Frontal cortex (tissue), 3 donors: ENCODE measurements at regions not wholly inside any gene's neighbourhood (a gene's known extent, or its start where the extent isn't known, plus 50 kb on each side); places are given as distances from the start of the nearest gene placed in this dataset.
"Not testable (repeated sequence)": the region's sequence is repeated elsewhere in the genome, so short reads cannot be mapped to it uniquely, and the experiment has no call there.

Experiments used
- DNase-seq, 2 donors: peaks; one replicate each; pipeline ENCODE4 v3.0.0; 2012; ENCODE audit warnings: low spot score in 2 of 2
- FAIRE-seq: peaks from 2 replicates; lab custom pipeline; 2012; peaks lifted over from hg19 to GRCh38; lab: Jason Lieb, UNC
- donor health status: control.
- donor health status: control.
- donor health status: control.

DNA sequence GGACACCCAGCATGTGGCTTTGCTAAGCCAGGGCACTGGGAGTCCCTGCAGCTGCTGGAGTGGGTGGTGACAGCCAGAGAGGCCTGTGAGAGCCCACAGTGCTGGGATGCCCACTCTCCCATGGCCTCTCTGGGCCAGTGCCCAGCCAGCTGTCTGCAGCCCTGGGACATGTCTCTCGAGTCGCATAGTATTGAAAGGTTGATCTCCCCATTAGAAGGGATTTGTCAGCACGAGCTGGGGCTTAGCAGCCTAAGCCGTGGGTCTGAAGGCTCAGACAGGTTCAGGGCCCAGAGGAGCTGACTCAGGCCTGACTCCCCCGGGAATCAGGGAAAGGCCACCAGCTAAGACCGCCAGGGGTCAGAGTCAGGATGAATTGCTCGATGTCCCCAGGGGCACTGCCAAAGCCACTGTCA lies 53.5 kb downstream of the FOXD2 start:
- no peak for DNase-seq
- no peak for FAIRE-seq

DNA sequence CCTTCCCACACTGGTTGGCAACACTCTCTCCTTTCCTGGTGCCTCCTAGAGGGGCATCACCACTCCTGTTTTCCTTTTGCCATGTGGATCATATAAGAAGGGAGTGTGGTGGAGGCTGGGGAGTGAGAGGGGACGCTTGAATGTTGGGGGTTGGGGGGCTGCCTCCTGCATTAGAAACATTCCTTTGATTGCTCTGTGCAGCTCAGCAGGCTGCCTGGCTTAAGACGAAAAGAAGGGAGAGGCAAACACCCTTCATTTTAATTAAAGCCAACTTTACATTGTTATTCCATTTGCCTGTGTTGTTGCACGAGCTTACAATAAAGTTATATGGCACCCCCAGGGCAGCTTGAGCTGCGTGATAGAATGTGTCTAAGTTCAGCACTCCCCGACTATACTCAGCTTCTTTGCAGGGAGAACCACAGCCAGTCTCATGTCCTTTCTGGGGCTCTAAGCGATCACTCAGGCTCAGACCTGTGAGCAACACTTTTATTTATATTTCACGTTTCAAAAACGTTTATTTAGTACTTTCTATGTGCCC lies 57.4 kb downstream of the FOXD2 start:
- no peak for FAIRE-seq
- no peak for DNase-seq

- FAIRE-seq: no peak
- DNase-seq: no peak
Observed at GRCh38 chr1:47498551-47498950, 60.7 kb downstream of the FOXD2 start.

- FAIRE-seq: no peak
- DNase-seq: no peak
Observed at GRCh38 chr1:47501069-47501468, 63.2 kb downstream of the FOXD2 start.

GRCh38 chr1:47502746-47503370 lies 65.0 kb downstream of the FOXD2 start:
- no peak for FAIRE-seq
- DNase-seq: no peak

GRCh38 chr1:47504840-47505239 lies 67.0 kb downstream of the FOXD2 start:
- FAIRE-seq, DNase-seq: not testable (repeated sequence)

- FAIRE-seq: no peak
- DNase-seq: no peak
Observed at GRCh38 chr1:47505267-47505666, 67.4 kb downstream of the FOXD2 start.

- FAIRE-seq: no peak
- no peak for DNase-seq
Observed at GRCh38 chr1:47506053-47506452, 68.2 kb downstream of the FOXD2 start.

- no peak for DNase-seq
- FAIRE-seq: no peak
Observed at GRCh38 chr1:47507144-47507543, 69.3 kb downstream of the FOXD2 start.

DNA sequence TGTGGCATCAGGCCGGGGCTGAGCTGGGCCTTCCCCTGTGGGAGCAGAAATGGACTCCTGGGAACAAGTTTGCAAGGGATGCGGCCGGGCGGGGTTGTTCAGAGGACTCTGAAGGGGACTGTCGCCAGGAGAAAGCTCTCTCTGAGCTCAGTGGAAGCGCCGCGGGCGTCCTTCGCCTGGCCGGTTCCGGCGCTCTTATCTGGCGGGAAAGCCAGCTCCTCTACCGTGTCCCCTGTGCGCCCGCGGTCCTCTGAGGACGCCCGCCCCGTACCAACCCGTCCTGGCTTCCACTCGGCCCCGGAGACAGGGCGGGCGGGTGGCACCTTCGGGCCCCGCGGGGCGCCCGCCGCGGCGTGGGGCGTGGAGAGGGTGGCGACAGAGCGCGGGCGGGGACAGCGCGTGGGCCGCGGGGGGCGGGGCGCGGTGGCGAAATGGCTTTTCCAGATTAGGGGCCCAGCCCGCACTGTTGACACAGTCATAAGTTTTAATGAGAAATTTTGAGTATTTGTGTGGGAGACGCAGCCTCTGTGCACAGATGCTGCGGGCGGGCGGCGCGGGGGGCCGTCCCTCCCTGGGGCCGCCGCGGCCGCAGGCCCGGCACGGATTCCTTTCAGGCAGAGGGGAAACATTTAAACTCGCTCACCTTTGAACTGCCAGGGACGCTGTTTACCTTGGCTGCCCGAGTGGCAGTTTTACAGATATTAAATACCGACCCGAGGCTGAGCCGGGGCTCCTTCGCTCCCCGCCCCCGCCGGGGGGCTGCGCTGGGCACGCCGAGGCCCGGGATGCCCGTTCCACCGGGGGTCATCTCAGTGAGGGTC lies 70.2 kb downstream of the FOXD2 start:
- DNase-seq: peak; percentile 24 to 70
- no peak for FAIRE-seq

DNA sequence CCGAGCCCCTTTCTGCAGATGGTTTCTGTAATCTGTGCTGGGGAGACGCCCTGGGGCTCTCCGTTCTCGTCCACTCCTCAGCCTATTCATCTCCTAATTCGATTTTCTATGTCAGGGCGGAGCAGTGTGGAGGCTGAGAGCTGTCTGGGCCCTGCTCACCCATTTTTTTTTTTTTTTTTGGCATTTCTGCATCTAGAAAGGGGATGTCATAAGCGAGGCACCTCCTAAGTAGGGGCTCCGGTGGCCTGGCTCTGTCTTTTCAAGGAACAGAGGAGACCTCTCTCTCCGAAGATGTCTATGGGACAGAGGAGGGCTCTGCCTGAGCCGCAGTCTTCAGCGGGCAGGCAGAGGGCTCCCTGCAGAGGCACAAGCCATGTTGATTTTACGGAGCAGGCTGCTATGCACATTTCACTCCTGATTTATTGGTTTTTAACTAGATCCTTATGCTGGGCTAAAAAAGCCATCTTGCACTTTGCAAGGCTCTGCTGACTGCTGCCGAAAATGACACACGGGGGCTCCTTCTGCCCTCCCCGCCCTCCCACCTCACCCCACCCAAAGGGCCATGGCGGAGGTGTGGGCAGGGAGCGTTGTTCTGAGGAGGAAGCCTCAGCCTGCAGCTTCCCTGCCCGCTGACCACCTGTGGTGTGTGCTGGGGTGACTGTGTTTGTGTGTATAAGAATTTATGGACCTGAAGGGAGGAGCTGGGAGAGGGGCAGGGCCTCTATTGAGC lies 71.0 kb downstream of the FOXD2 start:
- FAIRE-seq: no peak
- no peak for DNase-seq

DNA sequence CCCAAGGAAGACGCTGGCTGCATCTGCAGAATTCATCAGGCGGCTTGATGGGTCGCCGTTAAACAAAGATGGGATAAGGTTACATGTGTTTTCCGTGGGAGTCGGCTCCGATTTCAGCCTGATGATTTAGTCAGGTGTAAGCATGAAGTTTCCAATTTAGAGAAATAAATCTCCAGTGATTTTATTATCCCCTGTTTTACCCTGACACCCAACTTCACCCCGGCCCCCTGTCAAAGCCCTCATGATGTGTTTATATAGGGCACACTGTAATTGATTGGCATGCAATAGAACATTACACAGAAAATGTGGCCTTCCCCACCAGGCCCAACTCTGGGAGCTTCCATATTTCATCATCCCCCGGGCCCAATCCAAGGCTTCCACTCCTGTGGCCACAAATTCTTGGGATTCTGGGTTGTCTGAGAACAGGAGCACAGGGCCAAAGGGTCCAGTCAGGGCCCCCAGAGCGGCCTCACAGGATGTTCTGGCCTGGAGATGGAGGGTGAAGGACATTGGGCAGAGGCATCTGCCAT lies 72.5 kb downstream of the FOXD2 start:
- FAIRE-seq (no peak), DNase-seq (no peak)

DNA sequence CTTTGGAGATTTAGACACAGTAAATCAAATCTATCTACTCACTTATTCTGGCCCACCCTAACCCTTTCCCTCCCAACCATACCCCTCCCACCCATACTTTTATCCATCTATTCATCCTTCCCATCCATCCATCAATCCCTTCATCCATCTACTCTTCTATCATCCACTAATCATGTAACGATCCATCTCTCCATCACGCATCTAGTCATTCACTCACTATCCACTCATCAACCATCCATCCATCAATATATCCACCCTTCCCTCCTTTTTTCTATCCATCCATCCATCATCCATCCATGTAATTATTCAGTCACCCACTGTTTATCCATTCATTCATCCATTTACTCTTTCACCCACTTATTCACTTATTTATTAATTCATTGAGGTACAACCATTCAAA lies 74.0 kb downstream of the FOXD2 start:
- DNase-seq: no peak
- no peak for FAIRE-seq

DNA sequence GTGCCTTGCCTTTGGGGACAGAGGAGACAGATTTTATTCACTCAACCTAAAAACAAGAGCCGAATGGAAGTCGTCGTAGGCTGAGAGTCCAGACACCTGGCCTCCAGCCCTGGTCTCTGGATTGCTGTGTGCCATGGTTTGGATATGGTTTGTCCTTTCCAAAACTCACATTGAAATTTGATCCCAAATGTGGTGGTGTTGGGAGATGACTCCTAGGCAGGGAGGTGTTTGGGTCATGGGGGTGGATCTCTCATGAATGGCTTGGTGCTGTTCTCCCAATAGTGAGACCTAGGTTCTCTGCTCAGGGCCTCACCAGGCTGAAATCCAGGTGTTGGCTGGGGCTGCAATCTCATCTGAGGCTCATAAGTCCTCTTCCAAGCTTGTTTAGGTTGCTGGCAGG lies 75.5 kb downstream of the FOXD2 start:
- DNase-seq (no peak), FAIRE-seq (no peak)

DNA sequence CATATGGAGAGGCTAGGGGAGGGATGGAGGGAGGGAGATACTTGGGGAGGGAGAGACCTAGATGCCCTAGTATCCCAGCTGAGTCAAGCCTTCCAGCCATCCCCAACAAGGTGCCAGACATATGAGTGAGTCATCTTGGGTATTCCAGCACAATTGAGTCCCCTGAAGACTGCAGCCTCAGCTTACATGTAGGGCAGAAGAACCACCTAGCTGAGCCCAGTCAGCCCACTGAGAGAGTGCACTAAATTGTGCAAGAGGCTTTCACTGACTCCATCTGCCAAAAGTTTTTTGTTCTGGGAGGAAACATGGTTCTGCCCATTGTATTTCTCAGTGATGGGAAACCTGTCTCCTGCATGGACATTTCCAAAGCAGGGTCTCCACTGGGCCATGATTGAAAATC lies 76.4 kb downstream of the FOXD2 start:
- no peak for DNase-seq
- FAIRE-seq: no peak

DNA sequence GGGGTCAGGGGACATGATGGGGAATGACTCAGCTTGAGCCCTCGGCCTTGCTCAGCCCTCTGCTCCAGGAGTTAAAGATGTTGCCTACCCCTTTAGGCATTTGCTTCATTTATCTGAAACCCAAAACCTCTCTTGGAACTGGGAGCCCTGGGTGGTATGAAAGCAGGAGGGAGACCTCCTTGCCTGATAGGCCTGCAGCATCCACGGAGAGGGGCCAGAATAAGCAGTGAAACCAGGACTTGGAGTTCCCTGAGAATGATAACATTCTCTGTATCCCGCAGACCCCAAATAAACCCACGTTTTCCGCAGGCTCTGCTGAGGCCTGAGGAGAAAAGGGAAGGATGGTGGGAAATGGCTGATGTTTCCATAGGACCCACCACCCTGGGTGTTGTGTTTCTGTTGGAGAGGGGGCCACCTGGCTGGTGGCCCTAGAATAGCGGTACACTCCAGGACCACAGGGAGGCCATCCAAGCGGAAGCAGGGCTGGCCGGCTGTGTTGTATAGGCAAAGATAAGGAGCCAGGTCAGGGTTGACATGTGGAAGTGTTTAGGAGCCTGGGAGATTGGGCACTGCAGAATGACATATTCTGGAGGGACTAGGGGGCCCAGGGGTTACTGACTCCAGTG lies 77.4 kb downstream of the FOXD2 start:
- FAIRE-seq: no peak

GRCh38 chr1:47517946-47518345 lies 80.1 kb downstream of the FOXD2 start:
- no peak for DNase-seq
- no peak for FAIRE-seq

More for the DNA sequence above, 77.4 kb downstream of the FOXD2 start:
- no peak for DNase-seq

- no peak for DNase-seq
- no peak for FAIRE-seq
Observed at GRCh38 chr1:47519491-47519890, 81.6 kb downstream of the FOXD2 start.

GRCh38 chr1:47519971-47520370 lies 82.1 kb downstream of the FOXD2 start:
- DNase-seq (no peak), FAIRE-seq (no peak)
